ENCODE measurements at regions not wholly inside any gene's neighbourhood (a gene's known extent, or its start where the extent isn't known, plus 50 kb on each side); places are given as distances from the start of the nearest gene placed in this dataset.
"Not testable (repeated sequence)": the region's sequence is repeated elsewhere in the genome, so short reads cannot be mapped to it uniquely, and the experiment has no call there.

GRCh38 chr6:76634695-76635094 is 562.2 kb upstream of the IMPG1 start:
- no peak for DNase-seq

GRCh38 chr6:76633259-76633658 is 560.8 kb upstream of the IMPG1 start:
- DNase-seq = no peak

GRCh38 chr6:76631622-76632021 is 559.2 kb upstream of the IMPG1 start:
- no peak for DNase-seq

- DNase-seq = no peak
Observed at GRCh38 chr6:76615395-76615794, 542.9 kb upstream of the IMPG1 start.

GRCh38 chr6:76612954-76613353 is 540.5 kb upstream of the IMPG1 start:
- no peak for DNase-seq

- no peak for DNase-seq
Observed at GRCh38 chr6:76609160-76609559, 536.7 kb upstream of the IMPG1 start.

- no peak for DNase-seq
Observed at GRCh38 chr6:76594109-76594508, 521.6 kb upstream of the IMPG1 start.

GRCh38 chr6:76593668-76594067 is 521.2 kb upstream of the IMPG1 start:
- no peak for DNase-seq

- DNase-seq = no peak
Observed at GRCh38 chr6:76592566-76592965, 520.1 kb upstream of the IMPG1 start.

- DNase-seq = no peak
Observed at GRCh38 chr6:76587271-76587670, 514.8 kb upstream of the IMPG1 start.

- DNase-seq = no peak
Observed at GRCh38 chr6:76584121-76584520, 511.7 kb upstream of the IMPG1 start.

- DNase-seq = no peak
Observed at GRCh38 chr6:76578746-76579145, 506.3 kb upstream of the IMPG1 start.

- DNase-seq = no peak
Observed at GRCh38 chr6:76574746-76575145, 502.3 kb upstream of the IMPG1 start.

- DNase-seq = no peak
Observed at GRCh38 chr6:76565932-76566331, 493.5 kb upstream of the IMPG1 start.

- not testable (repeated sequence) for DNase-seq
Observed at GRCh38 chr6:76562371-76562770, 489.9 kb upstream of the IMPG1 start.

- not testable (repeated sequence) for DNase-seq
Observed at GRCh38 chr6:76560851-76561755, 488.6 kb upstream of the IMPG1 start.

GRCh38 chr6:76553256-76553655 is 480.8 kb upstream of the IMPG1 start:
- DNase-seq = no peak

- no peak for DNase-seq
Observed at GRCh38 chr6:76552268-76552667, 479.8 kb upstream of the IMPG1 start.

GRCh38 chr6:76533661-76534060 is 461.2 kb upstream of the IMPG1 start:
- no peak for DNase-seq

GRCh38 chr6:76532647-76533046 is 460.2 kb upstream of the IMPG1 start:
- no peak for DNase-seq

- no peak for DNase-seq
Observed at GRCh38 chr6:76518443-76518842, 446.0 kb upstream of the IMPG1 start.

- DNase-seq = no peak
Observed at GRCh38 chr6:76516924-76517323, 444.5 kb upstream of the IMPG1 start.

GRCh38 chr6:76510489-76510888 is 438.0 kb upstream of the IMPG1 start:
- no peak for DNase-seq

- no peak for DNase-seq
Observed at GRCh38 chr6:76509397-76509796, 436.9 kb upstream of the IMPG1 start.

GRCh38 chr6:76506808-76507207 is 434.3 kb upstream of the IMPG1 start:
- no peak for DNase-seq

Measured in Kasumi-1 (cell line).